D721Med (cell line): ENCODE measurements at regions not wholly inside any gene's neighbourhood (a gene's known extent, or its start where the extent isn't known, plus 50 kb on each side); places are given as distances from the start of the nearest gene placed in this dataset.

Experiments
- DNase-seq: peaks from one replicate; pipeline ENCODE4 v3.0.0; 2011; ENCODE audit warnings: low spot score; ENCODE audit not compliant: insufficient read length
- FAIRE-seq: peaks from 2 replicates; lab custom pipeline; 2011; peaks lifted over from hg19 to GRCh38; lab: Jason Lieb, UNC
- TF ChIP-seq, protein P1 (sequence below): IDR thresholded peaks from 2 replicates; pipeline ENCODE4 v1.5.1; 2012; ENCODE audit warnings: mild to moderate bottlenecking, control low read depth; ENCODE audit not compliant: insufficient read depth; ENCODE audit errors: missing control alignments

DNA sequence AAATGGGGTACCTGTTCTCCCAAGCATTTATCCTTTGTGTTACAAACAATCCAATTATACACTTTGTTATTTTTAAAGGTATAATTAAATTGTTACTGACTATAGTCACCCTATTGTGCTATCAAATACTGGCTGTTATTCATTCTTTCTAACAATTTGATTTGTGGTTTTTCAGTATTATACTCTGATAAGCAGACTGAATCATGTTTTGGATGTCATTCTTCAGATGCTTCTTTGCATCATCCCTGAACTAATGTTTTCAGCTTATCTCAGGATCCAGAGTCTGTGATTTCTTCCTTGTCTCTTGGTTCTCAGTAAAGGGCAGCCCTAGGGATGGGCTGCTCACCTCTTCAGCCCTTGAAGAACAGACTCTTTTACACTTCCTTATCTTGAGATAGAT, 177.8 kb upstream of the SGCD start:
- DNase-seq (no peak), FAIRE-seq (no peak)
- TF ChIP-seq, protein P1, sequence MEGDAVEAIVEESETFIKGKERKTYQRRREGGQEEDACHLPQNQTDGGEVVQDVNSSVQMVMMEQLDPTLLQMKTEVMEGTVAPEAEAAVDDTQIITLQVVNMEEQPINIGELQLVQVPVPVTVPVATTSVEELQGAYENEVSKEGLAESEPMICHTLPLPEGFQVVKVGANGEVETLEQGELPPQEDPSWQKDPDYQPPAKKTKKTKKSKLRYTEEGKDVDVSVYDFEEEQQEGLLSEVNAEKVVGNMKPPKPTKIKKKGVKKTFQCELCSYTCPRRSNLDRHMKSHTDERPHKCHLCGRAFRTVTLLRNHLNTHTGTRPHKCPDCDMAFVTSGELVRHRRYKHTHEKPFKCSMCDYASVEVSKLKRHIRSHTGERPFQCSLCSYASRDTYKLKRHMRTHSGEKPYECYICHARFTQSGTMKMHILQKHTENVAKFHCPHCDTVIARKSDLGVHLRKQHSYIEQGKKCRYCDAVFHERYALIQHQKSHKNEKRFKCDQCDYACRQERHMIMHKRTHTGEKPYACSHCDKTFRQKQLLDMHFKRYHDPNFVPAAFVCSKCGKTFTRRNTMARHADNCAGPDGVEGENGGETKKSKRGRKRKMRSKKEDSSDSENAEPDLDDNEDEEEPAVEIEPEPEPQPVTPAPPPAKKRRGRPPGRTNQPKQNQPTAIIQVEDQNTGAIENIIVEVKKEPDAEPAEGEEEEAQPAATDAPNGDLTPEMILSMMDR = no peak

DNA sequence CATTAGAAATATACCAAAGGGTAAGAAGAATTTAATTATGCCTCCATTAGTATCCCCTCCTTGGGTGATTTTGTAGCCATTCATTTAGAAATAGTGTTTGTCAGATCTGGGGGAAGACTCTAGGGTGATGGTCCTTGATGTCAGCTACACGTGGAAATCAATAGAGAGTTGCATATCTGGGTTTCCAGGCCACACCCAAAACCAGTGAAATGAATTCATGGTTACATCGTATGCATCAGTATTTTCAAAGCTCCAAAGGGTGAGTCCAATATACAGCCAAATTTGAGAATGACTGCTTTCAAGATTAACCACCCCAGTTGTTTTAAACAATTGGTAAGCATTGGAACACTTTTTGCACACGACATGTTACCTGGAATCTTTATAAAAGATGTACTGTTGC, 173.4 kb upstream of the SGCD start:
- TF ChIP-seq, protein P1 = no peak
- DNase-seq = no peak
- no peak for FAIRE-seq

DNA sequence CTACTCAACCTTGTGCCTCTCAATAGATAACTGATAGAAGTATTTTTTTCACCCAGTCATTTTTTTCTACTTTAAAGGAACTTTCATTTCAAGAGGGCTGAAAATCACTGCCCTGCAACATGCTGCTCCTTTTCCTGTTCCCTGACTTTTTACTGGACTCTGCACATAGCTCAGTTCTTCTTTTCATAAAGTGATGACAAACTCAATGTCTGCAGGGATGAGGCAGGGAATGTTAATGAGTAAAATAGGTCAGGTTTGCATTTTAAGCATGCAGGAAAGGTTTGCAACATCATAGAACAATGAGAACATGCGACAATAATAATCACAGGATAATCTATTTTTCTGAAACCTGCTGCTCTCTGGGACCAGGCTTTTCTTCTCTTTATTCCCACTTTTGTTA, 172.2 kb upstream of the SGCD start:
- FAIRE-seq = no peak
- TF ChIP-seq, protein P1 = no peak
- no peak for DNase-seq

DNA sequence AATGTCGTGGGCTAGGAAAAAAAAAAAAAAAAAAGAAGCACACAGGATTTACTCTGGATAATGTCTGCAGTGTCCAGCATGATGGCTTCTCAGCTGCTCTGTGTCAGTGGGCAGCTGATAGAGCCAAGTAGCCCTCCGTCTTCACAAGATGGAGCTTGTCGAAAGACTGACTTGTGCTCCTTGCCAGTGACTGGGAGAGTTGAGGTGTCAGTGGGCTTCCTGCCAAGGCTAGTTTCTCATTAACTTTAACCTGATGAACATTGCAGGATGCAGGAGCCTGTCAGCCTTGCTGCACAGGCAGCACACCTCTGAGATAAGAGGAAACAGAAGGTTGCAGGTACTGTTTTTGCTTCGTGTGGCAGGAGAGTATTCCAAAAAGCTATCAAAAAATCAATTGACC, 171.4 kb upstream of the SGCD start:
- TF ChIP-seq, protein P1 = no peak
- FAIRE-seq = no peak
- DNase-seq = no peak

DNA sequence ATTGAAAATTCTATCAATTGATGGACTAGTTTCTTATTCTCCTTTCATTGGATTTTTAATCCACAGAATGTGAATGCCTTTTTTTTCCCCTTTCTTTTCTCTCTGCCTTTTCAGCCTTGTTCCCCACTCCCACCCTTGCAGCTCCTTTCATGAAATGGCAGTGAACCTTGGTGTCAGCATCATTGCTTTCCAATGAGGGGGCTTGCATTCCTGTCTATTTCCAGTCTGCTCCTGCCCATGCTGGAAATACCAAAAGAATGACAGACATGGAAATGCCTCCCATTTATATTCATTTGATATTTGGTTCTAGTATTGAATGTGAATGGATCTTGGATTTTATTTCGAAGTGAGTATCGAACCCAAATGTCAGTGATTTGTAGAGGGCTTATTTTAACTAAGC, 162.7 kb upstream of the SGCD start:
- FAIRE-seq = no peak
- TF ChIP-seq, protein P1 = no peak

DNA sequence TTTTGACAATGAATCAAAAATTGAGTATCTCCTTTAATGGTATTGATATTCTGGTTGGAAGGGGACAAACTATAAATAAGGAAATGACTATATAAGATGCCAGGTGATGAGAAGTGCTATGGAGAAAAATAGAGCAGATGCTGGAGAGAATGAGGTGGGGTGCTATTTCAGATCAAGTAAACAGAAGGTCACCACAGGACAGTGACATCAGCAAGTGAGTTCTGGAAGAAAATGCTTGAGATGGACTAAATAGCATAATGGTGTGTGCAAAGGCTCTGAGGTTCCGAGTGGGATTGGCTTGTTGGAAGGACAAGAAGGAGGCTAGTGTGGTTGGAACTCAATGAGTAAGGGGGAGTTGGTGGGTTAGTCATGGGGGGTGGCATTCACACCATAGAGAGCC, 157.5 kb upstream of the SGCD start:
- FAIRE-seq (no peak), DNase-seq (no peak)
- TF ChIP-seq, protein P1 = no peak

More for the DNA sequence above, 162.7 kb upstream of the SGCD start:
- DNase-seq = no peak

DNA sequence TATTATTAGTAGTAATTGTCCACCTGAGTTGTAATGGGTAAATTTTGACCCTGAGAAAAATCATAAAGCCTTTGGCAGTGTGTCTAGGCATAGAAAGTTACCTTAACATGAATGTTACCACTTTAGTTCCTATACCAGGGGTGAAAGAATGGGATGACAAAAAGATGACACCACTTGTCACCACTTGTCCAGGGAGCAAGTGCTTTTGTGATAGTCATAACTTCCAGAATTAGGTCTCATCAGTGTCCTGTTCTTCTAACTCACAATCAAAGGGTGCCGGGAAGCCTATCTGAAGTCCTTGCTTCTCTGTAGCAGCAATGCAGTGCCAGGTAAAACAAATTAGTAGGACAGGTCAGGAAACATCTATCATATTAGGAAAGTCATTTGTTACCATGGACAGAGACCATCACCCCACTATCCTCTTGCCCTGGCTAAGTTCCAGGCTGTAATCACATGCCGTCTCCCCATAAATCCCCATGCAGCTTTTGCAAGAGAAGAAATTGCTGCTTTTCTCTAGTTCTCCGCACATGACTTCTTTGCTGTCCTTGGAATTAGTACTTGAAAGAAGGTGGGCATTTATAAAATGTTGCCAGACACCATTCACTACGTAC, 156.5 kb upstream of the SGCD start:
- TF ChIP-seq, protein P1 = no peak
- FAIRE-seq = no peak
- DNase-seq = no peak
